Activated gamma-delta T cell treated with Interleukin-2 at 50 U/mL for 16 hours (primary cell): ENCODE measurements at regions not wholly inside any gene's neighbourhood (a gene's known extent, or its start where the extent isn't known, plus 50 kb on each side); places are given as distances from the start of the nearest gene placed in this dataset.

Experiments
- DNase-seq: peaks from one replicate; pipeline ENCODE4 v3.0.0-alpha.2; 2020

DNA sequence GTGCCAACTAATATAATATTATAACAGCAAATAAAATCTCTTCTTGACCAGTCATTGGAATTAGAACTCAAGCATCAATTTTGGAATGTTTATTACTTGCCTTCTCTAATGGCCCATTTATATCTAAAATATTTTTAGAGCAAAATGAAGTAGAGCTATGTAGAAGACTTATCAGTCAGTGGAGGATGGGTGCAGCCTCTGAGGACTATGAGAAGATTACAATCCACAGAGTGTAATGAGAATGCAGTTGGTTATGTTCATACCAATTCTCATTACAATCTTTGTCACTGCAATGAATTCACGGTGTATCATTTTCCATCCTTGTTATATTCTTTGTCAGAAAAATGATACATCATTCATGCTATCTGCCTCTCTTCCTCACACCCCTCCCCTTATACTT, 878.1 kb downstream of the CENPC start:
- no peak for DNase-seq

DNA sequence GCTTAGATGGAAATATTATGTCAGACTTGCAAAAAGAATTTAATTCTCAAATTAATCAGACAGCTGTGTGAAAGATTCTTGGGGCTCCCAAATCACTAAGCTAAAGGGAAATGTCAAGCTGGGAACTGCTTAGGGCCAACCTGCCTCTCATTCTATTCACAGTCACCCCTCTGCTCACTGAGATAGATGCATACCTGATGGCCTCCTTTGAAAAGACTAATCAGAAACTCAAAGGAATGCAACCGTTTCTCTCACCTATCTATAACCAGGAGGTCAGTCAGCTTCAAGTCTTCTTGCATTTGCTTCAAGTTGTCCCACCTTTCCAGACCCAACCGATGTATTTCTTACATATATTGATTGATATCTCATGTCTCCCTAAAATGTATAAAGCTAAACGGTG, 882.7 kb downstream of the CENPC start:
- DNase-seq = no peak

DNA sequence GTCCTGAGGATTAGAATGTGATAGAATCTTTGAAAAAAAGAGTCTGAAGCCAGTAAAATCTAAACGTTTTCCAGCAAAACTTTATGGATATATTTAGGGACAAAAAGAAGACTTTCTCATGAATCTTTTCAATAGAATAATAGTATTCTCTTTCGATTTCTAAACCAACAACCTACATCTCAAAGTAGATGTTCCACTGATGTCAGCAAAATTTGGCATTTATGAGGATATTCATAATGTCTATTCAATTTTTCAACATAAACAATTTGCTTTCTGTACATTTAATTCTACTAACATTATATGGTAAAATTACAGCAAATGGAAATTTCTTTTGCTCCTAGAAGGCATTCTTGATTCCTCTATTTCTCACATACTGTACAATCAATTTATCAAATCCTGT, 886.5 kb downstream of the CENPC start:
- no peak for DNase-seq

DNA sequence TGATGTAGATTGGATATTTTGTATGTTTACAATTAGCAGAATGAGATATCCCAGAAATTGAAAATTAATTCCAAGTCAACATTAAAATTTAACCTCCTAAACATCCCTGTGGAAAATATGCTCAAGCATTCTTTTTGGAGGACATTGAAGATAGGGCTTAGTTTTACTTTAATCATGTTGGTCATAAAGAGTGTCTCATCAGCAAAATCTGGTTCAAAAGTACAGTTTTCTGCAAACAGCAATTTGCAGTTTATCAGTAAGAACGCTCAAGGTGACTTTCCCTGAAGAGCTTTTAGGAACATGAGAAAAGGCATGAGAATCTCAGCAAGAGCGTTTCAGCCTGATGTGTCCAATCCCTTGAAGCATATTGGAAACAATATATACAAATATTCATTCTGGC, 889.8 kb downstream of the CENPC start:
- DNase-seq = no peak

DNA sequence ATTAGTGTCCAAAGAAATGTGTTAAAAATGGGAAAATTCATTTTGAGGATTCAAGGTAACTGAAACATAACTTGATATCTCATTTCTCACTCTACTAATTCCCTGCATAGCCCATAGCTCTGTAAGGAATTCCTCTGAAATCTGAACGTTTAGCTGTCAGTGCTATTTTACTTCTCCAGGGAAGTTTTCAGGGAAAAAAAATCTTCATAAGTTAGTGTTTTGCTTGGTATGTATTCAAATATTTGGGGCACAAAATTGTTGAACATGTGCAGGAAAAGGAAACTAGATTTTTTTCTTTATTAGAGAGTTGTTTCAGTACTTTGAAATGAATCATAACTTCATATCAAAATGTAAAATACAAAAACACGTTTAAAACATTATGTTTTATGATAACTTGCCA, 891.4 kb downstream of the CENPC start:
- DNase-seq = no peak

DNA sequence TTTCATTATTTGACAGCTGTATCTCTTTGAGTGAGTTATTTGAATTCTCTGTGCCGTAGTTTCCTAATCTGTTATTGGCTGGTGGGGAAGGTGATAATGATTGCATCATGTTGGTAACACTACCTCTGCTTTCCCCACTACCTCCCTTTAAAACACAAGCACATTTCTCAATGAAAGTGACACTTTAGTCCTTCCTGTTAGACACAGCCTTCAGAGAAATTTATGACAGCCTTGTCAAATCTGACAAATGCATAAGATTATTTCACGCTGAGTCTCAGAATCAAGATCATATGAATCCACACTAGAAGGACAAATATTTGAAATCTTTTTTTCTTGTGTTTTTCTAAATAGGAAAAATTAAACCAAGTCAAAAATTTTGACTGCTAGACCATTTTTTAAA, 896.1 kb downstream of the CENPC start:
- no peak for DNase-seq

DNA sequence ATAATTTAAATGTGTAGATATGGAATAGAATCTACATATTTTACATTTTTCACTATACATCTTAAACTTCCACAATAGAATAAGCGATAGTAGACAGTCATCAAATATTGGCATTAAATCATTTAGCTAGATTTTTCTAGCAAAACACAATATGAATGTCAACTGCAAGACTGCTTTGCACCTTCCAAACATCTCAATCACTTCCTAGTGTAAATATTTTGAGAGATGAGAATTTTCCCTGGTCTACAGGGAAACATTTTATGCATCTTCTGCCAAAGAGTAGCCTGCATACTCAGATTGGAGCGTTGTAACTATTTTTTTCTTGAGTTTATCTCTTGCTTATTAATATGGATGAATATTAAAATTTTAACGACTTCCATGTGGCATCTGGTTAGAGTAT, 897.4 kb downstream of the CENPC start:
- no peak for DNase-seq

DNA sequence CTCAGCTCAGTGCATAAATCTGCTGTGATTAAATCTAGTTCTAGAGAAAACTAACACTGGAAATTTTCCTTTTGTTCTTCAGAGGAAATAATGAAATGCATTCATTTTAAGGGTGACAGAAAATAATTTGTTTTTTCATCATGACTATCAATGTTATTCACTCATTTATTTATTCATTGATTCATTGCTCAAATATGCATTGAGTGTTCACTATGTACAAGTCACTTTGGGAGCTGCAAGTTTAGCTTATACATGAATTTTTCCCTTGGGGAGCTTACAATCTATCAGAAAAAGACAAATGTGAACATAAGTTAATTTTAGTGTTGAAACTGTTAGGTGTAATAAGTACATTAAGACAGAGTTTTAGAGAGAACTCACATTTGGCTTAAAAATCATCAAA, 897.8 kb downstream of the CENPC start:
- no peak for DNase-seq

DNA sequence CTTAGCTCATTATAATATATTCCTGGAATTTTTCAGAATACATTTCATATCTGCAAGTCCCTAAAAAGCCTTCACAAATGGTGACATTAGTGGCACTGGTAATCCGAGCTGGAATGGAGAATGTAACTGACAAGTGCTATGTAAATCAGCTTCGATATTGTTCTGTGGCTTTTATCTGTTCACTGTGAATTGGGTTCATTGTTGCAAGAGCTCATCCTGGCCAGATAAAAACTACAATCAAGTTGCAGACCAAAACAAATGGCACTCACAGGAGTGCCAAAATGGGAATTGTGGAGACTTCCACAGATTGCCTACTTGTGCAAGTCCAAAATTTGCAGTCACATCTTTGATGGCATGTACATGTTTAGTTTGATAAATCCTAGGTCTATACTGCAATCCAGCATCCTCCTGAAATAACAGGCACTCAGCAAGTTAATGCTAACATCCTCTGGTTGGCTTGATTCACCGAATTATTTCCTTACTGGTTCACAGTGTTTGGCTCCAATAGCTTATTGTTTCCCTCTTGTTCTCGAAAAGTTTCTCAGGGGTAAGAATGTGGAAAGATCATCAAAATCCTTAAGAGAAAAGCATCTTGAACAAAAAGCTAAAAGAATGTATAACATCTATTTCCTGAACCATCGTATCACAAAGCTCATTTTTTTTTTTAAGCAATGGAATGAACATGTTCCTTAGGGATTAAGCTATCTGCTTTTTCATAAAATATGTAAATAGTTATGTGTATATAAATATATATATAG, 904.9 kb downstream of the CENPC start:
- DNase-seq = no peak

DNA sequence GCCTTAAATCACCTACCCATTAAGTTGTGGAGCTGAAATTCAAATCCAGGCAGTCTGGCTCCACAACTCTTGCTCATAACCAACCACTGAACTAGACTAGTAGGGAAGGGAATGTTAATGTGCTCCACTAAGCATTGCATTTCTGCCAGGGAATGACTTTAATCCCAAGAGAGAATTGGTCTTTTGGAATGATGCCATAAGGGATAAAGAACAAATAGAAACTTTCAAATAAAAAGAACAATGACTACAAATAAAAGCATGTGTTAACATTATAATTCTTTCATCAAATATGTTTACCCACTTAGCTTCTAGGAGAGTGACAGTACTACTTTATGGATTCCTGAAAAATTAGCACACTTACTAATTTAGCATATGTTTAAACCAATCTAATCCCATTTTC, 905.9 kb downstream of the CENPC start:
- no peak for DNase-seq

DNA sequence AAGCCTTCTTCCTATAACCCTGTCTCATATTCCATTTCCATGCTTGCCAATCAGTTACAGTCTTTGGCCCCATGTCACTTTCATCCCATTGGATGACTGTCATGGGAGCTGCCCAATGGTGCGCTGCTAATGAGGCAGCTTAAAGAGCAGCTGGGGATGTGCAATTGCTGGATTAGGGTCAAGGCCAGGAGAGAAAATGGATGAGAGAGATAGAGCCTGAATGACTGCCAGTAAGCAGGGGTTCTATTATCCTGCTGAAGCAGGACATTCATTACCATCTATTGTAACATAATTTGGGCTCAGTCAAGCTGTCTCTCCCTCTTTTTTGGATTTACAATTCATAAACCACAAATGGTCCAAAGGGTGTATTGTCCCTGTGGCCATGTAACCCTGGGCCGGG, 909.0 kb downstream of the CENPC start:
- no peak for DNase-seq

DNA sequence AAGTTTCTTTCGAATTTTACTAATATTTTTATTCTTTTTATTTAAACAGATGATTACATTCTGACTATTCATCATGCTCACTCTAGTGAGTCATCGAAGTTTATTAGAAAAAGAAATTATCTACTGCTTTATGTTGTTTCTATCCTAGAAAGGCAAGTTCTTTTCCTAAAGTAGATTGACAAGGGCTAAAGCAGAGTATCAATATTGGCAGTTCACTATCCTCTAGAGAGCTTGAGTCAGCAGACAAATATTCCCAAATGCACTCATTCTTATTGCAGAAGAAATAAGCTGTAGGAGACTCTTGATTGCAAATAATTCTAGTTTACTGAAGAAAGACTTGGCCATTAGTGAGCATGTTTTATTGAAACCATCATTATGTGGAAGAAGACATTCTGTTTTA, 911.8 kb downstream of the CENPC start:
- DNase-seq = no peak

DNA sequence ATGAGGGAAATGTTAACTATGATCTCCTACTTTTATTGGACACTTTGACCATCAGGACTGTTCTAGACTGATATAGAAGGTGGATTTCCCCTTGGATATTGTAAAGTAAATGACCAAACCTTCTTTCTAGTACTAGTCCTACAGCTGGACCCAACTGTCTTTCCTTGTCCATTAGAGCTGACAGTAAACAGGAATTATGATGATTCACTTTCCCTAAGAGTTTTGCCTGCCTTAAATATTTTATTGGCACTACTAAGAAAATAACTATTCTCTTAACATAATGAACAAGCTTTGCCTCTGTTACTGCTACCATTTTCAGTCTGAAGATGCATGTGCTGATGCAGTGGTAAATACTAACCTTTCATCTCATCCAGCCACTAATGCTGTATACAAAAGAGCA, 915.4 kb downstream of the CENPC start:
- no peak for DNase-seq

DNA sequence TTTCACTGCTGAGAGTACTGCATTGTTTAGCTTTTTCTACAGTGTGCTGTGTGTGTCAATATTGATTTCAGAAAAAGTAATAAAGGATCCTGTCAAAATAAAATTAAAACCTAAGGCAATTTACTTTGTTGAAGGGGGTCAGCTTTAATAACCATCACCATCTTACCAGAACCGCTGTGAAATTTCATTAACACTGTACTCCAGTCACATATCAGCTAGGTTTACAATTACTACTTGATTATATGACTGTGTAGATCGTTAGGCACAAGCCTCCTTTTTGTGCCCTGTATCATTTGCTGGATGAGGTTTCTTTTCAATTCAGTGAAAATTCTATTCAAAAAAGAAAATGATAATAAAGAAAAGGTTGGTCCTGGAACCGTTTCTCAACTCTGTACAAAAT, 917.2 kb downstream of the CENPC start:
- DNase-seq = no peak

DNA sequence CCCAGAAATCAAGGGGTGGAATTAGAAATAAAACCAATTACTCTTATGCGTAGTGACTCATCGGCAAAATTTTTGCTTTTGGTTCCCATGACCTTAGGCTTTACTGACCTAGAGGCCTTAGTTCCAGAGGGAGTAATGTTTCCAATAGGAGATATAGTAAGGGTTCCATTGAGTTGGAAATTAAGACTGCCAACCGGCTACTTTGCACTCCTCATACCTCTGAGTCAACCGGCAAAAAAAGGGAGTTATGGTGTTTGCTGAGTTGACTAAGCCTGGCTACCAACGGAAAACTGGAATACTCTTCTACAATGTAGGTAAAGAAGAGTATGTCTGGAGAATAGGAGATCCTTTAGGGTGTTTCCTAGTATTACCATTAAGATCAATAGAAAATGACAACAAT, 919.8 kb downstream of the CENPC start:
- DNase-seq = no peak

DNA sequence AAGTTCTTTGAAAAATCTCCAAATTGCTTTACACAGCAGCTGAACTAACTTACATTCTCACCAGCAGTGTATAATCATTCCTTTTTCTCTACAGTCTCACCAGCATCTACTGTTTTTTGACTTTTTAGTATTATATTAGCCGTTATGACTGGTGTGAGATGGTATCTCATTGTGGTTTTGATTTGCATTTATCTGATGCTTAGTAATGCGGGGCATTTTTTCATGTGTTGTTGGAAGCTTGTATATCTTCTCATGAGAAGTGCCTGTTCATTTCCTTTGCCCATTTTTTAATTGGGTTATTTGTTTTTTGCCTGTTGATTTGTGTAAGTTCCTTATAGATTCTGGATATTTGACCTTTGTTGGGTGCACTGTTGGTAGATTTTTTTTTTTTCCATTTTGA, 931.7 kb downstream of the CENPC start:
- DNase-seq = no peak

DNA sequence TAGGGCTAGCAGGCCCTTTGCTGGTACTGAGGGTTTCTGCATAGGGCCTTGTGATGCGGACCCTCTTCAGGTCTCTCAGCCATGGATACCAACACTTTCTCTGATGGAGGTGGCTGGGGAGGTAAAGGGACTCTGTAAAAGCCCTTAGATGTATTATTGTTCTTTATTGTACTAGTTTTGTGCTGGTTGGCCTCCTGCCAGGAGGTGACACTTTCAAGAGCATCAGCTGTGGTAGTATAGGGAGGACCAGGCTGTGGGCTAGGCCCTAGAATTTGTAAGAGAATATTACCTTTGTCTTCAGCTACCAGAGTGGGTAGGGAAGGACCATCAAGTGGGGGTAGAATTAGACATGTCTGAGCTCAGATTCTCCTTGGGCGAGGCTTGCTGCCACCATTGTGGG, 936.3 kb downstream of the CENPC start:
- no peak for DNase-seq

DNA sequence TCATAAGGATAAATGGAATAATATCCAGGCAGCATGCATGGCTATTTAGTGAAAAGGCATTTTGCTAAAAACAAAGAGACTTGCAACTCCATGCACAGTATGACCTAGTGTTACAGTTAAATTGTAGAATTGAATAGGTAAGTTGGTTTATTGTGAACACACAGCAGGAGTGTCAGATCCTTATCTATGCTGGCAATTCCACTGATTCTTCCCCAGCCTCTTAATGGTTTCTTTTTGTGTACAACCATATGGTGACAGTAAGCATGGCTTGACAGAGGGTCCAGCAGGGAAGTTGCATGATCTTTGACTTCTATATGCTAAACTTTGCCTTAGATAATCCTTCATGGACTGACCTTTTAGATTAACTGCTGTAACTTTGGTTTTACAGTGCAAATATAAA, 936.6 kb upstream of the EPHA5 start:
- DNase-seq = no peak

DNA sequence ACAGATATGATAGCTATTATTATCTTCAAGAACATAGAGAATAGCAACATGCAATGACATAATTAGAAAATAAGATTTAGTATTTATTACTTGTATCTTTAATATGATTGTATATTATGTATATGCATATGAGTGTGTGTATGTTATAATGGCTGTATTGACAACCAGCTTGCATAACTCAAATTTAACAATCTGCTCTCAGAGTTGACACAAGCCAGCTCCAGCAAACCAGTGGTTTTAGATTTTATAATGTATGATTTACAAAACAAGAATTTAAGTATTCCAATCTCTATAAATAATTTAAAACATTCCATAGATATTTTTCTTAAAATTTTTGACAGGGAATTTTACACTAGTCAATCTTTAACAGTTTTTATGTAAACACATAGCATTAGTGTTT, 935.9 kb upstream of the EPHA5 start:
- DNase-seq = no peak

DNA sequence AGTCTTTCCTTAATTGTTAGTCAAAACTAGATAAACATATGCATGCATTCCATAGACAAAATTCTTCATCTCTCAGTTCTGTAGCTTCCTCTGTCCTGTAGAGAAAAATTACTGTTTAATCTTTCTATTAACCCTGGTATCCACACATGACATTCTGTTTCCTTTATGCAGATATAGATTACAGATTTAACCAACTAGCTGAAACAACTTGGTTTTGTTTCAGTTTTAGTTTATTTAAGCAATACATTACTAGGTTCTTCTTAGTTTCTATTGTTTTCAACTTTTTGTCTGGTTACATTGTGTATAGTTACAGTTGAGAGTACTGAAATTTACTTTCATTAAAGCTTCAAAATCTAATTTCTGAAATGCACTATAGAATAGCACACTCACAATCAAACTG, 933.9 kb upstream of the EPHA5 start:
- DNase-seq = no peak

DNA sequence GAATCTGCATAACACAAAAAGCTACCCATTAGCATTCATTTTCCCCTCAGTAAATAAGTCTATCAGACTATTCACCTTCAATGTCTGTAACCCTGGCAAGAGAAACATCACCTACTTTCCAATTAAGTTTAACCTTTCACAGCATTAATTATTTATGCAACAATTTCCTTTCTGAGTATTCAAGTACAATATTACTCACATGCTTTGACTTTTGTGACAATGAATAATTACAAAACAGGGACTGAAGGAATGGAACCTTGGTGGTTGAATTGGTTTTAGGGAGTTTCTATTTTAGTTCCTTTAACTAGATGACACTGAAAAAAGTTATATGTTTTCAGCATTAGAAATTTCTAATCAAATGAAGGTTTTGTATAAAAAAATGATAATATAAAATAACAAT, 932.3 kb upstream of the EPHA5 start:
- no peak for DNase-seq

DNA sequence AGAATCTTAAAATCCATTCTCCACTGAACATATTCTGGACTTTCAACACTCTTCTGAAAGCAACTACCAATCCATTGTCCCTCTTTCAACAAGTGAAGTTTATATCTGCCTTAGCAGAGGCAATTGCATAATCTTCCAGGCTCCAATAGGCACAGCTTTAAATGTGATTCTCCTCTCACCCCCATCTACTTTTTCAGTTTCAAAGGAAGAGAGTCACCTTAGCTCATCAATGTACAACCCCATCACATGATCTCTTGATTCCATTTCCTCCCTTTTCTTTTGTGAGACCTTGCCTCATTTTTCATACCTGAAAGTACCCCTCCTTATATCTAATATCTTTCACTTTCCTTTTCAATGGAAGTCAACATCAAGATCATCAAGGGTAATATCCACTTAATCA, 921.7 kb upstream of the EPHA5 start:
- DNase-seq = no peak

DNA sequence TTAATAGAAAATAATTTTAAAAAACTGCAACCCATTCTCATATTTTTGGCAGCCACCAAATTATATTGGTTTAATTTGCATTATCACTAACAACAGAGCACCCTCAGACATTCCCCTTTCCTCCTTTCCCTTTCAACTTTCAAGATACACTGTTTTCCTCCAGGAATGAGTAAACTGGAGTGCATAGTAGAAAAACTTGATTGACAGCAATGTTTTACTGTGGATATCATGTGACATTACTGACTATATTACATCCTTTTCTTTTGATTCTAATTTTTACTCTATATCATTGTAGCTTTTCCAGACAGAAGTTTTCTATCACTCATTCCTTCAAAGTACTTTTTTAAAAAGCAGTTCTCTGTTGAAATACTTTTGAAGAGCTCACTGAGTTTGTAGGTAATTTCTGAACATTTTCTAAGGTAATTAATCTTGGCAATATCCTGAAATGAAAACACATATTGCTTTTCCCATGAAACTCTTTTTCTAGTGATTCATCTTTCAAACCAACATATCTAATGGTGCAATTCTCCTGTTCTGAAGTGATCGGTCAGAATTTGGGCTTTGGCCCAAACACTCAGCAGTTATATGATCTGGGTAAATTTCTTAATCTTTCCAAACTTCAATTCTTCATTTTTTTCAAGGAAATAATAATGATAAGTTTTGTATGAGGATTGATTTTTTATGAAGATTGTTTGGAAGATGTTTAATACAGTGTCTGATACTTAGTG, 920.4 kb upstream of the EPHA5 start:
- no peak for DNase-seq

DNA sequence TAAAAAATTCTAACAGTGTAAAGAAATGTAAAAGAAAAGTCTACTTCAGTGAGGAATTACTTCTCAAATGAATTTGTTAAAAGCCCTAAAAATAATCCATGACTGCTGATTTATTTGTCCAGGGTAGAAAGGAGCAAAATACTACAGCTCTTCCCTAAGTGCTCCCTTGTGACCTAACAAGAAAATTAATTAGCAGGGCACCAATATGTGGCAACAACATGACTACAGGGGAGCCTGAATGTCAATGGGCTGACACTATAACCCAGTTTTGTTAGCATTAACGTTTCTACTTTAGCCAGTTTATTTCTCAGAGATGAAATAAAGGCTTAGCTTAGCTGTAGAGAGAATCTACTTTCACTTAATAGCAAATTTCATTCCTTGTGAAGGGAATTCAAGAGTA, 918.9 kb upstream of the EPHA5 start:
- no peak for DNase-seq

DNA sequence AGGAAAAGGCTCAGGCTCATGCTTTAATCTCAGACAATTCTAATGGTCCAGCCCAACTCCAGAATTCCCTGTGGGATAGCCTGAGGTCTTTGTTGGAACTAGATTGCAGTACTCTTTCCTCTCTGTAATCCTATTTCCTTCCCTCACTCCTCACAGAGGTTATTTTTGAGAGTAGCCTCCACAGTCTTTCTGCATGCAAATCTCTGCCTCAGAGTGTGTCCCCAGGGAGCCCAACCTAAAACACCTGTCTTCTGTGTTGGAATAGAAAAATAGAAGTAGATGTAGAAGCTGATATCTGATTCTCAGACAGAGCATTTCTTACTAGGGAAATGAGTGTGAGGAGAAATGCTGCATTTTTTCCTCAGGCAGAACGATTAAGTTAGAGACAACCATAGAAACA, 915.5 kb upstream of the EPHA5 start:
- DNase-seq = no peak
